Calu3 (cell line): ENCODE measurements at regions not wholly inside any gene's neighbourhood (a gene's known extent, or its start where the extent isn't known, plus 50 kb on each side); places are given as distances from the start of the nearest gene placed in this dataset.

Experiments used
- BruUV-seq: library from RNA; stranded (reverse); fragments of 400-500 nt; replicated peaks from 2 replicates; lab custom pipeline; 2021; lab: Mats Ljungman, UMichigan
- CTCF ChIA-PET: fragments of 300-600 bp; sonication (Branson Sonifier 250); formaldehyde crosslinking; loops from one replicate; lab custom pipeline; 2022; ENCODE audit warnings: antibody characterized with exemption; lab: Charles Lee
- DNase-seq: peaks from one replicate; pipeline ENCODE4 v3.0.0; 2022
- H3K27ac Mint-ChIP-seq: one replicate; pipeline ENCODE4 v1.8.0; 2022; ENCODE audit warnings: mixed read lengths; ENCODE audit not compliant: unreplicated experiment
- H3K27me3 Mint-ChIP-seq: one replicate; pipeline ENCODE4 v1.8.0; 2022; ENCODE audit warnings: mixed read lengths; ENCODE audit not compliant: unreplicated experiment
- H3K36me3 Mint-ChIP-seq: one replicate; pipeline ENCODE4 v1.8.0; 2022; ENCODE audit warnings: mild to moderate bottlenecking, moderate library complexity, mixed read lengths; ENCODE audit not compliant: insufficient read depth, unreplicated experiment
- H3K4me1 Mint-ChIP-seq: one replicate; pipeline ENCODE4 v1.8.0; 2022; ENCODE audit warnings: mild to moderate bottlenecking, low read depth, mixed read lengths; ENCODE audit not compliant: unreplicated experiment
- H3K4me3 Mint-ChIP-seq: one replicate; pipeline ENCODE4 v1.8.0; 2022; ENCODE audit warnings: mild to moderate bottlenecking, low read depth, moderate library complexity, mixed read lengths; ENCODE audit not compliant: unreplicated experiment
- H3K9me3 Mint-ChIP-seq: one replicate; pipeline ENCODE4 v1.8.0; 2022; ENCODE audit warnings: low read depth, mixed read lengths; ENCODE audit not compliant: unreplicated experiment
- intact Hi-C: fragments of 100-400 bp; cut with micrococcal nuclease; formaldehyde crosslinking; loops from one replicate; pipeline ENCODE4 v1.10.0; 2022; ENCODE audit not compliant: unreplicated experiment
- TF ChIP-seq, protein P1 (sequence below): fragments of 200-600 bp; IDR thresholded peaks from one replicate; pipeline ENCODE4 v1.8.0; 2022; ENCODE audit warnings: antibody characterized with exemption; ENCODE audit not compliant: unreplicated experiment

DNA sequence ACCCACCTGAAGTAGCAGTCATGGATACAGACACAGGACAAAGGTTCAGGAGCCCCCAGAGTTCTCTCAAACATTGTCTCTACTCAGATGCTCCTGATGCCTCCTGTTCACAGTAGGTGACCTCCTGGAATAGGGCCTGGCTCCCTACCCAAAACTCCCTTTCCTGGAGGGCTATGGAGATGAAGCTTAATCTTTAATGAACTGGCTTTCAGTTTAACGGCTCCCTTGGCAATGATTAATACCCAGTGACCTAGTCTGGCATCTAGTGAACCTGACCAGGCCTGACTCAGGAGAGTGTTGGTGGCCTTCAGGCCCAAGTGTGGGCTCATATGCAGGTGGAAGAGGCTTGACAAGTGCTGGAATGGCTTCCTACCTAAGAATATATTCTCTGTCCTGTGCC is 65.2 kb upstream of the TRABD2B start:
- Mint-ChIP-seq H3K27me3 (peaks cover 23% of the 10 kb centered on the region), H3K9me3 (no peaks in the 10 kb centered on the region), H3K27ac (no peak overlapping the region), H3K4me3 (no peak overlapping the region), H3K4me1 (peaks cover 19% of the 10 kb centered on the region), H3K36me3 (no peaks in the 10 kb centered on the region)
- CTCF ChIA-PET, result interaction anchor here (0.6 to 3.0 kb wide), 6 partner anchors 22 to 361 kb away, joined by 3 to 25 read pairs (median 3); partner anchors contain the start of gene TRABD2B
- DNase-seq, result peak; percentile 13
- no TSS peak for BruUV-seq
- TF ChIP-seq, protein P1, sequence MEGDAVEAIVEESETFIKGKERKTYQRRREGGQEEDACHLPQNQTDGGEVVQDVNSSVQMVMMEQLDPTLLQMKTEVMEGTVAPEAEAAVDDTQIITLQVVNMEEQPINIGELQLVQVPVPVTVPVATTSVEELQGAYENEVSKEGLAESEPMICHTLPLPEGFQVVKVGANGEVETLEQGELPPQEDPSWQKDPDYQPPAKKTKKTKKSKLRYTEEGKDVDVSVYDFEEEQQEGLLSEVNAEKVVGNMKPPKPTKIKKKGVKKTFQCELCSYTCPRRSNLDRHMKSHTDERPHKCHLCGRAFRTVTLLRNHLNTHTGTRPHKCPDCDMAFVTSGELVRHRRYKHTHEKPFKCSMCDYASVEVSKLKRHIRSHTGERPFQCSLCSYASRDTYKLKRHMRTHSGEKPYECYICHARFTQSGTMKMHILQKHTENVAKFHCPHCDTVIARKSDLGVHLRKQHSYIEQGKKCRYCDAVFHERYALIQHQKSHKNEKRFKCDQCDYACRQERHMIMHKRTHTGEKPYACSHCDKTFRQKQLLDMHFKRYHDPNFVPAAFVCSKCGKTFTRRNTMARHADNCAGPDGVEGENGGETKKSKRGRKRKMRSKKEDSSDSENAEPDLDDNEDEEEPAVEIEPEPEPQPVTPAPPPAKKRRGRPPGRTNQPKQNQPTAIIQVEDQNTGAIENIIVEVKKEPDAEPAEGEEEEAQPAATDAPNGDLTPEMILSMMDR, result no peak
- intact Hi-C loops, result loop anchor here (1.0 to 5.0 kb wide), 2 partner anchors 65 to 324 kb away; partner anchors contain the start of gene TRABD2B

DNA sequence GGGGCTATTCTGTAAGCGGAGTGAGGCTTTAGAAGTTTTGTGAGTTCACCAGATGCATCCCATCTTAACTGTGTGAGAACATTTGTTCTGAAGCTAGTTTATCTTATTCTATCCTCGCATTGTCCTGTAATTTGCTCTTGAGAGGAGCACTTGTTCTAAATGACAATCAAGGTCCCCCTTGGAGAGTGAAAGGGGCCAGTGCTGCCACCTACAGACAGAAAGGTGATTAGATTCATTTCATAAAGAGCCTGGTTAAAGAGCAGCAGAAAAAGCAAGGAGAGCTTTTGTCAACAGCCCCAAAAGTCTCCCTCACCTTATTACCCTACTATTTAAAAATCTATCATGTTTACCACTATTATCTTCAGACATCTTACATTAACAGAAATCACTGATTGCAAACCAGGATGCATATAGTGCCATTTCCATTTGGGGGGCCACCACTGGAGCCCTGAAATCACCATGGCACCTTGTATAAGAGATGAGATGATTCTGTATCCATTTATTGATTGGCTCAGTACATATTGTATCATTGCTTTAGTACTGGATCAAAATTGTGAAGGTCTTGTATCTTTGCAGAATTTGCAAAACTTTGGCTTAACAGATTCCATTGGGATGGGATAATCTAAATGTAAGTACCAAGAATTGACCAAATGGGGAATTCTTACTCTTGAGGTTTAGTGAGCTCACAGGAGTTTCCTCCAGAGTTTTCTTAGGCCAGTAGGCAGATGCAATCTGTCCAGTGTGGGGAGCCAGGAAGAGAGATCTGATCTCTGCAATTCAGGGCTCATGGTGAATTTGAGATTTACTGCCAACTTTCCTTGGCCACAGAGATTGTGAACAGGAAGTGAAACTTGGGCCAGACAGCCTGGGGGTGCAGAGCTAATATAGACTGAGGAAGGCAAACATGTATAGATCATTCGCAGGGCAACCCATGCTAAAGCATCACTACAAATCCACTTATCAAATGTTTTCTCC is 64.3 kb upstream of the TRABD2B start:
- Mint-ChIP-seq H3K4me1 (peaks cover 19% of the 10 kb centered on the region), H3K36me3 (no peaks in the 10 kb centered on the region), H3K27me3 (peaks cover 32% of the 10 kb centered on the region), H3K4me3 (no peak overlapping the region), H3K9me3 (no peaks in the 10 kb centered on the region), H3K27ac (no peak overlapping the region)
- BruUV-seq, result no TSS peak
- CTCF ChIA-PET, result interaction anchor here (0.6 to 3.0 kb wide), 6 partner anchors 21 to 362 kb away, joined by 3 to 25 read pairs (median 3); partner anchors contain the start of gene TRABD2B
- TF ChIP-seq, protein P1, result no peak
- DNase-seq, result peak; percentile 62
- intact Hi-C loops, result loop anchor here (1.0 to 5.0 kb wide), 3 partner anchors 64 to 323 kb away; partner anchors contain the start of gene TRABD2B

DNA sequence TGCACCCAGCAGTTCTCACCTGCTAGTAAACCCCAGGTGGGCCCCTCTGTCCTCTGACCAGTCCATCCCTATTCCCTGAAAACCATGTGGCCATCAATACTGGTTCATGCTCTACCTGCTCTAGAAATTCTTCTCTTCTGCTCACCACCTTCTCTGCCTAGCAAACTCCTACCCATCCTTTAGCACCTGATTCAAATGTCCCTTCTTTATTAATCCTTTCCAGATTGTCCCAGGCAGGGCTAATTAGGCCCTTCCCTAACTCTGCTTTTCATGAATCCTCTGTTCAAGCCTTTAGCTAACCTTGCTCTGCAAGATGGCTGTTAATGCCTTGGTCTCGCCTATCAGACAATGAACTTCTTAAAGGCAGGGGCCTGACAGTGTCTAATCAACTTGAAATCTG is 62.1 kb upstream of the TRABD2B start:
- H3K4me3 Mint-ChIP-seq, result no peak overlapping the region
- H3K27me3 Mint-ChIP-seq, result peaks cover 54% of the 10 kb centered on the region
- DNase-seq, result no peak
- CTCF ChIA-PET, result interaction anchor here (1.3 kb wide), 1 partner anchor 10 kb away, joined by 3 read pairs; no protein-coding TSS in a partner anchor
- H3K36me3 Mint-ChIP-seq, result no peaks in the 10 kb centered on the region
- intact Hi-C loops, result no loop called here
- TF ChIP-seq, protein P1, result no peak
- no peak overlapping the region for H3K27ac Mint-ChIP-seq
- BruUV-seq, result no TSS peak
- no peaks in the 10 kb centered on the region for H3K9me3 Mint-ChIP-seq
- H3K4me1 Mint-ChIP-seq, result peaks cover 28% of the 10 kb centered on the region

DNA sequence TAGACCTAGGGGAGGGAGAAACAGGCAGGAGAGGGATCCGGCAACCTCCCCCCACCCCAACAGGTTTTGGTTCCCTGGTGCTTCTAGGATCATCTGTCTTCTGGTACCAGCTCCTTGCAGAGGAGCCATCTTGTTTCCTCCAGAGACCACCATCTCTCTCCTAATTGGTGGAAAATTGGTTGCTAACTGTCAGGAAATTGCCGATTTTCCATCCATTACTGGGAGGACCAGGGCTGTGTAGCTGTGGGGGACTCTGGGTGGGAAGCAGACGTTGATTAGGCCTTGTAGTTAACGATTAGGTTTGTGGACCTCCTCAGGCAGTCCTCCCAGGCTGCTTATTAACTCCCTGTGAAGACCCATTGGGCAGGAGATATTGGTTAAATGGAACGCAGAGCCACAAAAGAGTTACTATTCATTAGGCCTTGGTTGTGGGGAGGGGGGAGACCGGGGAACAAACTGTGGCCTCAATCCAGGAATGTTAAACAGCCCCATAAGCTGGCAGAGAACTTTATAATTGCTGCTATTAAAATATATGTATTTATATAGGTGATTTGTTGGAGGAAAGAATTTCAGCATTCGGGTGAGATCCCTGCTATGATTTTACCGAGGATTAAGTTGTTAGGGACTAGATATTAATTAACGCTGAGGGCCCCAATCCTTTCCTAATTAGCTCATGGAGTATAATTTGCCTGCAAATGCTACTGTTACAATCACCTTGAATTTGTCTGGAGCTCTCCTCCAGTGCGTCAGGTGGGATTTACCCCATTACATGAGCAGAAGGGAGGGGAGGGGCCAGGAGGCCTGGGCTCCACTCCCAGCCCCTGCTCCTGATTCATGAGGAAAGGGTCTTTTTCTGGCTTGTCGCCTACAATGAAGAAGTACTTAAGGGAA is 61.2 kb upstream of the TRABD2B start:
- no peaks in the 10 kb centered on the region for H3K36me3 Mint-ChIP-seq
- no peak for DNase-seq
- H3K4me3 Mint-ChIP-seq, result no peak overlapping the region
- CTCF ChIA-PET, result interaction anchor here (1.3 kb wide), 1 partner anchor 11 kb away, joined by 3 read pairs; no protein-coding TSS in a partner anchor
- TF ChIP-seq, protein P1, result no peak
- H3K27ac Mint-ChIP-seq, result no peak overlapping the region
- no TSS peak for BruUV-seq
- intact Hi-C loops, result no loop called here
- H3K27me3 Mint-ChIP-seq, result peaks cover 63% of the 10 kb centered on the region
- H3K9me3 Mint-ChIP-seq, result no peaks in the 10 kb centered on the region
- peaks cover 28% of the 10 kb centered on the region for H3K4me1 Mint-ChIP-seq
